ENCODE measurements at regions not wholly inside any gene's neighbourhood (a gene's known extent, or its start where the extent isn't known, plus 50 kb on each side); places are given as distances from the start of the nearest gene placed in this dataset.
"Not testable (repeated sequence)": the region's sequence is repeated elsewhere in the genome, so short reads cannot be mapped to it uniquely, and the experiment has no call there.

DNA sequence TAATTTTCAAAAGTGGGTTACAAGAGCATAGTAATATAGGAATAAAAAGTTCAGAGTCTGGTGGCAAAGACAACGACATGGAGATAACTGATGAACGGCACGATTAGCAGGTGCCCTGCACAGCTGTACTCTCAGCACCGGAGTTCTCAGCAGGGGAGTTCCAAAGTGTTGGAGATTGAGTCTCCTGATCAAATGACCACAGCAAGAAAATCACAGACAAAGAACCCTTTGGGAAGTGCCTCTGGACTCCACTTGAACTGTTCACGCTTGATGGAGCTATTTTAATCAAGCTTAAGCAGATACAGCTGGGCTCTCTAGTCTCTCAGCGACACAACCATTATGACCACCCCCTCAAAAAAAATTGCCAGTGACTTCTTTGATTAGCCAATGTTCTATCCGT lies 153.1 kb downstream of the ALG10B start:
- ATAC-seq (no peak), DNase-seq (ENCODE audit: low spot score) (no peak)
- intact Hi-C loops (cut with DNase I), result no loop called here

- DNase-seq (ENCODE audit: low spot score) (no peak), ATAC-seq (no peak)
- intact Hi-C loops (cut with DNase I), result no loop called here
Observed at GRCh38 chr12:38477340-38478090, 160.9 kb downstream of the ALG10B start.

- no peak for ATAC-seq
- DNase-seq (ENCODE audit: low spot score), result no peak
- intact Hi-C loops (cut with DNase I), result no loop called here
Observed at GRCh38 chr12:38480594-38480993, 164.0 kb downstream of the ALG10B start.

GRCh38 chr12:38484821-38485449 lies 168.4 kb downstream of the ALG10B start:
- intact Hi-C loops (cut with DNase I), result no loop called here
- DNase-seq (ENCODE audit: low spot score) (no peak), ATAC-seq (no peak)

DNA sequence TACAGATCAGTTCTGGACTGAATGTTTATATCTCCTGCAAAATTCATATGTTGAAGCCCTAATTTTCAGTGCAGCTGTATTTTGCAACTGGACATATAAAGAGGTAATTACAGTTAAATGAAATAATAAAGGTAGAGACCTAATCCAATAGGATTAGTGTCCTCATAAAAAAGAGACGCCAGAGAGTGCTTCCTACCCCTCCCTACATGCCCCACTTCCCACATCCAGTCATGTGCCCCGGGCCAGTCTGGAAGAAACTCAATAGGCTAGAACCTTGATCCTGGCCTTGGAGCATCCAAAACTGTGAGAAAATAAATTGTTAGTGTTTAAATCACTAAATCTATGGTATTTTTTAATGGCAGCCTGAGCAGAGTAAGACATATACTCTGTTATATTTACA lies 172.3 kb downstream of the ALG10B start:
- intact Hi-C loops (cut with DNase I), result no loop called here
- ATAC-seq (no peak), DNase-seq (ENCODE audit: low spot score) (no peak)

GRCh38 chr12:38490073-38490472 lies 173.5 kb downstream of the ALG10B start:
- ATAC-seq (no peak), DNase-seq (ENCODE audit: low spot score) (no peak)
- intact Hi-C loops (cut with DNase I), result no loop called here

- ATAC-seq, result no peak
- no peak for DNase-seq (ENCODE audit: low spot score)
- intact Hi-C loops (cut with DNase I), result no loop called here
Observed at GRCh38 chr12:38490941-38491340, 174.4 kb downstream of the ALG10B start.

- ATAC-seq, result no peak
- intact Hi-C loops (cut with DNase I), result no loop called here
- DNase-seq (ENCODE audit: low spot score), result no peak
Observed at GRCh38 chr12:38501481-38501880, 184.9 kb downstream of the ALG10B start.

GRCh38 chr12:38501991-38502390 lies 185.4 kb downstream of the ALG10B start:
- ATAC-seq (no peak), DNase-seq (ENCODE audit: low spot score) (no peak)
- intact Hi-C loops (cut with DNase I), result no loop called here

GRCh38 chr12:38502415-38502814 lies 185.8 kb downstream of the ALG10B start:
- ATAC-seq, result no peak
- DNase-seq (ENCODE audit: low spot score), result no peak
- intact Hi-C loops (cut with DNase I), result no loop called here

GRCh38 chr12:38507839-38508238 lies 191.3 kb downstream of the ALG10B start:
- intact Hi-C loops (cut with DNase I), result no loop called here
- DNase-seq (ENCODE audit: low spot score) (no peak), ATAC-seq (no peak)

GRCh38 chr12:38508246-38508645 lies 191.7 kb downstream of the ALG10B start:
- intact Hi-C loops (cut with DNase I), result no loop called here
- no peak for ATAC-seq
- no peak for DNase-seq (ENCODE audit: low spot score)

- intact Hi-C loops (cut with DNase I), result no loop called here
Observed at GRCh38 chr12:38515912-38516311, 199.3 kb downstream of the ALG10B start.

GRCh38 chr12:38516418-38516817 lies 199.8 kb downstream of the ALG10B start:
- intact Hi-C loops (cut with DNase I), result no loop called here
- ATAC-seq (no peak), DNase-seq (ENCODE audit: low spot score) (no peak)

More at GRCh38 chr12:38515912-38516311, 199.3 kb downstream of the ALG10B start:
- DNase-seq (ENCODE audit: low spot score) (no peak), ATAC-seq (peak; percentile 49)

DNA sequence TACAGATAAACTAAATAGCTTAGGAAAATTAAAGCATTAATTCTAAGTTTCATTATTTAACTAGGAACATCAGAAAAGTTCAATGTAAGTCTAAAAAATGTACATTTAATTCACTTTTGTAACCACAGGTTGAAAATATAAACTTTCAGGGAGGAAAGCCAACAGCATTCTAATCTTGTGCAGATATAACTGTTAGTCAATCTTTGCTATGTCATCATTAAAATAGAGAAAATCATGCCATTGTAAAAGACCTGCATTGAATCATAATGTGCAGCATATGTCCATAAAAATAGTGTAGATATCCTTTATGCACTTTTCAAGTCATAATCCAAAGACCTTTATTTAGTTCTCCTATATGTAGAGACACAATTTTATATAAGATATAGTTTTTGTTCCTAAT lies 207.3 kb downstream of the ALG10B start:
- ATAC-seq, result no peak
- DNase-seq (ENCODE audit: low spot score), result no peak
- intact Hi-C loops (cut with DNase I), result no loop called here

DNA sequence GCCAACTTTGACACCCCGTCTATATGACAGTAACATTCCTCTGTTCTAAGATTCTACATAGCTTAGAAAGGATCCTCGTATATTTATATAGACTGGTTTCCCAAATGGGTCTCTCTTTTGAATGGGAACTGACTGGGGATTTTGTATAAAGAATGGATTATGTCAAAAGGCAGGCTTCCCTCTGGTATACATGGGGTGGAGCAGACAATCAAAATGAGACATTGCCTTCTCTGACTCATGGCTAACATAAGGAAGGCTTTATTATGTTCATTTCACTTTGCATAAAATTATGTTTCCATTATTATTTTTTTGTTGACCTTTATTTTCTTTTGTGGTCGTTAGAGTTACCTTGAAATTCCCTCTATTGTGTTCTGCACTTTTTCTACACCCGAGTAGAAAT lies 211.1 kb downstream of the ALG10B start:
- ATAC-seq (no peak), DNase-seq (ENCODE audit: low spot score) (no peak)
- intact Hi-C loops (cut with DNase I), result no loop called here

GRCh38 chr12:38528527-38528926 lies 212.0 kb downstream of the ALG10B start:
- DNase-seq (ENCODE audit: low spot score) (no peak), ATAC-seq (no peak)
- intact Hi-C loops (cut with DNase I), result no loop called here

DNA sequence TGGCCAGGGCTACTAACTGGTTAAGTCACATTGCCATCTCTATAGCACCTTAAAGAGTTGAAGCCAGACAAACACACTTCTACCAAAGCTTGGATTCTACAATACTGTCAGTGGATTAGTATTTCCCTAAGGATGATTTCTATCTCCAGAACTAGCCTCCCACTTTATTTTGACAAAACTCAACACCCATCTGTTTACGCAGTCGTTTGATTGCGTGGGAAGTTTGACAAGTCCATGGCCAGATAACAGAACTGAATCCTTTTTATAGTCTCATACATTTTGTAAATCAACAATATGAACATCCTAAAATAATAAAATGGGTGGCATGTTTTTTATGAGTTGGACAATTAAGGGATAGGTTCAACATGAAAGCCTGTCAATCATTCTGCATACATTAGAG lies 212.7 kb downstream of the ALG10B start:
- ATAC-seq; intact Hi-C loops (cut with DNase I); DNase-seq (ENCODE audit: low spot score): not testable (repeated sequence)

DNA sequence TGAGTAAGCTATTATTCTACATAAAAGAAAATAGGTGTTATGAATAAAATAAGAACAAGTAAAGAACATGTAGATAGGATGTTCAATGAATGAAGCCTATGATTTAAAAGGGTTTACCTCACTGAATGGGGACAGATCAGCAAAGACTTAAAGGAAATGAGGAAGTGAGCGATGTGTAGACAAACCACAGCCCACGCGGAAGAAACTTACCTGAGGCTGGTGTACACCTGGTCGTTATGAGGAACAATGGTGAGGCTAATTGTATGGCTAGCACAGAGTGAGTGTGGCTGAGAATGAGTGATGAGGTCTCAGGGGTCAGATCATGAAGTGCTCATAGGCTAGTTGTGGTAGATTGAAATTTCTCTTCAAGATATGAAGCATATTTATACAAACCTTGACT lies 221.7 kb downstream of the ALG10B start:
- DNase-seq (ENCODE audit: low spot score) (no peak), ATAC-seq (no peak)
- intact Hi-C loops (cut with DNase I), result no loop called here

- DNase-seq (ENCODE audit: low spot score) (no peak), ATAC-seq (no peak)
- intact Hi-C loops (cut with DNase I), result no loop called here
Observed at GRCh38 chr12:38540156-38540555, 223.6 kb downstream of the ALG10B start.

GRCh38 chr12:38541849-38542248 lies 225.3 kb downstream of the ALG10B start:
- ATAC-seq (no peak), DNase-seq (ENCODE audit: low spot score) (no peak)
- intact Hi-C loops (cut with DNase I), result no loop called here

Data from sciatic nerve (tissue), 2 donors.